ENCODE measurements at regions not wholly inside any gene's neighbourhood (a gene's known extent, or its start where the extent isn't known, plus 50 kb on each side); places are given as distances from the start of the nearest gene placed in this dataset.

DNA sequence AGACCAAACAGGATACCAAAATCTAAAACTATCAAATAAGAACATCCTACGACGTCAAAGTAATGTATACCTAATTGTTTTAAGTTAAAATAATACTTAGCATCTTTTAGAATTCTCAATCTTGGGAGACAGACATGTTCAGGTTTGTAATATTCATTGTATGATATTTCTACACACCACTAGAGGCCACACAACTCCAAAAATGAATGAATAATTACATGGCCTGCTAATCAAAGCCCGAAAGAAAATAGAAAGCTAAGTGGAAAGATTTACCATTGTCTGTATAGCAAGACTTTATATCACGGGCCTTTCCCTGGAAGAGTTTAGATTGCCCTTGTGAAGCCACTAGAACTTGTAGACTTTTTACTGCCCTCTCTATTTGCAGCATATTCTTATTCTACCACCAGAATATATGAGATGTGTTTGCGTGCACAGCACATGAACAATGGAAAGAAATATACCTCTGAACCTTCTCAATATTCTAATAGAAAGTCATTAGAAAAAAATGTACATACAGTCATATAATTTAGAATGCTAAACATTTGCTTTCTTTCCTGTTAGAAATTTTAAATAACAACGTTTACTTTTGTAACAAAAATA, 380.1 kb upstream of the NUDT12 start:
- TF ChIP-seq POLR2AphosphoS5 (IDR thresholded peaks at IDR 0.05; ENCODE audit: insufficient read depth, low read depth, low read length): no peak
- TF ChIP-seq EZH2 (IDR thresholded peaks at IDR 0.05; ENCODE audit: borderline replicate concordance, low read depth, low read length, severe bottlenecking): no peak
- TF ChIP-seq POLR2A (IDR thresholded peaks at IDR 0.05; ENCODE audit: low read depth, low read length): no peak
- TF ChIP-seq FOS (IDR thresholded peaks at IDR 0.05; ENCODE audit: borderline replicate concordance, insufficient read depth, low read length): no peak
- TF ChIP-seq, protein P1, sequence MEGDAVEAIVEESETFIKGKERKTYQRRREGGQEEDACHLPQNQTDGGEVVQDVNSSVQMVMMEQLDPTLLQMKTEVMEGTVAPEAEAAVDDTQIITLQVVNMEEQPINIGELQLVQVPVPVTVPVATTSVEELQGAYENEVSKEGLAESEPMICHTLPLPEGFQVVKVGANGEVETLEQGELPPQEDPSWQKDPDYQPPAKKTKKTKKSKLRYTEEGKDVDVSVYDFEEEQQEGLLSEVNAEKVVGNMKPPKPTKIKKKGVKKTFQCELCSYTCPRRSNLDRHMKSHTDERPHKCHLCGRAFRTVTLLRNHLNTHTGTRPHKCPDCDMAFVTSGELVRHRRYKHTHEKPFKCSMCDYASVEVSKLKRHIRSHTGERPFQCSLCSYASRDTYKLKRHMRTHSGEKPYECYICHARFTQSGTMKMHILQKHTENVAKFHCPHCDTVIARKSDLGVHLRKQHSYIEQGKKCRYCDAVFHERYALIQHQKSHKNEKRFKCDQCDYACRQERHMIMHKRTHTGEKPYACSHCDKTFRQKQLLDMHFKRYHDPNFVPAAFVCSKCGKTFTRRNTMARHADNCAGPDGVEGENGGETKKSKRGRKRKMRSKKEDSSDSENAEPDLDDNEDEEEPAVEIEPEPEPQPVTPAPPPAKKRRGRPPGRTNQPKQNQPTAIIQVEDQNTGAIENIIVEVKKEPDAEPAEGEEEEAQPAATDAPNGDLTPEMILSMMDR (IDR thresholded peaks at IDR 0.05; ENCODE audit: extremely low read depth in 1 of 2, insufficient read depth in 1 of 2, low read depth in 1 of 2, low read length in 2 of 2): no peak

Data from endothelial cell of umbilical vein (primary cell).